Effector memory CD4-positive, alpha-beta T cell (primary cell): ENCODE measurements at regions not wholly inside any gene's neighbourhood (a gene's known extent, or its start where the extent isn't known, plus 50 kb on each side); places are given as distances from the start of the nearest gene placed in this dataset.

Experiments
- DNase-seq, 3 donors: peaks; one replicate each; pipeline ENCODE4 v3.0.0-alpha.2; 2020
- H3K27ac ChIP-seq: 2 replicates; pipeline ENCODE4 v1.7.0; 2013; ENCODE audit warnings: mild to moderate bottlenecking, low read length, moderate library complexity; ENCODE audit not compliant: insufficient read depth, poor library complexity, severe bottlenecking
- H3K27me3 ChIP-seq: replicated peaks from 2 replicates; pipeline ENCODE4 v1.7.0; 2013; ENCODE audit warnings: mild to moderate bottlenecking, low read length; ENCODE audit not compliant: insufficient read depth, control insufficient read depth, poor library complexity, severe bottlenecking
- H3K36me3 ChIP-seq: 2 replicates; pipeline ENCODE4 v1.7.0; 2013; ENCODE audit warnings: mild to moderate bottlenecking, low read length, moderate library complexity; ENCODE audit not compliant: control insufficient read depth, insufficient read depth
- H3K4me1 ChIP-seq: 2 replicates; pipeline ENCODE4 v1.7.0; 2013; ENCODE audit warnings: low read length, mild to moderate bottlenecking; ENCODE audit not compliant: control insufficient read depth, insufficient read depth, poor library complexity, severe bottlenecking
- H3K4me3 ChIP-seq: 2 replicates; pipeline ENCODE4 v1.7.0; 2013; ENCODE audit warnings: low read length, low read depth, mild to moderate bottlenecking; ENCODE audit not compliant: insufficient read depth, poor library complexity, severe bottlenecking
- H3K9me3 ChIP-seq: 2 replicates; pipeline ENCODE4 v1.7.0; 2013; ENCODE audit warnings: mild to moderate bottlenecking, low read length, moderate library complexity; ENCODE audit not compliant: control insufficient read depth

DNA sequence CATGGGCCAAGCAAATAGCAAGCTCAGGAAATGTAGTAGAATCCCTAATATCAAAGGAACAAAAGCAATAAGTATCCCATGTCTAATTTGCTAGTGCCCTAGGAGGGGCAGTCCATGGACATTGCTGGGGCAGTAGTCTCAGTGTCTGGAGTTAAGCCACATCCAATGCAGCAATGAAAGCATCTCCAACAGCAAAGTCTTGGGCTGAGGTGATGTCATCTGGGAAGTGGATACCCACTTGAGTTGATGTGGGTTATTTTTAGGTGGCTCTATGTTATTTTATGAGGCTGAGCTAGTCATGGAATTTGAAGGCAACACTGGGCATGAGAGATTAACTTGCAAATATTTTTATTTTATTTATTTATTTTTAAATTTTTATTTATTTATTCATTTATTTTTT is 540.0 kb downstream of the ETV1 start:
- H3K27ac ChIP-seq: no peak overlapping the region

DNA sequence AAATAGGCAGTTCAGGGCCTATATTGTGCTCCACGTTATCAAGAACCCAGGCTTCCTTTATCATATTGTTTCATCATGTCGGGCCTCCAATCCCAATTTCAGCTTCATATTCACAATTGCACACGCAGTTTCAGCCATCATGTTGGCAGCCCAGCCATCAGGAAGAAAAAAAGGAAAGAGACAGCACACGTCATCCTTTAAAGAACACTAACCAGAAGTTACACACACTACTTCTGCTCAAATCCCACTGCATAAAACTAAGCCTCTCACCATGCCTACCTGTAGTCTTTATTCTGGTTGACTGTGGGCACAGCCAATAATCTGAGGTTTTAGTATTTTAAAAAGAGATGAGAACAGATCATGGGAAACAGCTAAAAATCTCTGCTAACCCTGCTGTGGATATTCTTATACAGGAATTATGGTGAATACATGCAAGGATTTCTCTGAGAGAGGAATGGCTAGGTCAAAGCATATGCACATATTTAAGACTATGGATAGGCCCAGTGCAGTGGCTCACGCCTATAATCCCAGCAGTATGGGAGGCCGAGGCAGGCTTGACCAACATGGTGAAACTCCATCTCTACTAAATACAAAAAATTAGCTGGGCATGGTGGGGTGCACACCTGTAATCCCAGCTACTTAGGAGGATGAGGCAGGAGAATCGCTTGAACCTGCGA is 534.4 kb downstream of the ETV1 start:
- Histone ChIP-seq H3K9me3 (no peaks in the 10 kb centered on the region), H3K4me1 (no peaks in the 10 kb centered on the region), H3K36me3 (no peaks in the 10 kb centered on the region), H3K27ac (no peak overlapping the region), H3K4me3 (no peak overlapping the region), H3K27me3 (no peaks in the 10 kb centered on the region)
- no peak for DNase-seq

More for the DNA sequence above, 540.0 kb downstream of the ETV1 start:
- no peak for DNase-seq
- Histone ChIP-seq H3K36me3 (no peaks in the 10 kb centered on the region), H3K9me3 (no peaks in the 10 kb centered on the region), H3K27me3 (no peaks in the 10 kb centered on the region), H3K4me3 (no peak overlapping the region), H3K4me1 (no peaks in the 10 kb centered on the region)

DNA sequence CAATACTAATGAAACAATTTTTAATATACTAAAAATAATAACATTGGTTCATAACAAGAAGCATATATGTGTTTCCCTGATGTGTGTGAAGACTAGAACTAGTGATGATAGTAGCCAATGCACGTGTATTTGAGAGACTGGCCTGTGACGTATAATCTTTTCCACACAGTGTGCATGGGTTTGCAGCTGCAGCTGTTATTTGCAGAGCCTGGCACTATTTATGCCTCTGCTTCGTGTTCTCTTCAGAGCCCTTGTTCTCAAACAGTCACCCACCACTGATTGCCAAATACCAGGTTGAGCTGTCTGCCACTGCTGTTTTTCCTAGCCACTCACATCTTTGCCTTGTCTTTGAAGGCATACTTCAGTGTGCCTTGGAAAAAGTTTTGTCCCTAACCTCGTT is 531.7 kb downstream of the ETV1 start:
- DNase-seq: no peak
- no peaks in the 10 kb centered on the region for H3K36me3 ChIP-seq
- H3K27ac ChIP-seq: no peak overlapping the region
- no peaks in the 10 kb centered on the region for H3K9me3 ChIP-seq
- H3K27me3 ChIP-seq: no peaks in the 10 kb centered on the region
- H3K4me1 ChIP-seq: no peaks in the 10 kb centered on the region
- no peak overlapping the region for H3K4me3 ChIP-seq

DNA sequence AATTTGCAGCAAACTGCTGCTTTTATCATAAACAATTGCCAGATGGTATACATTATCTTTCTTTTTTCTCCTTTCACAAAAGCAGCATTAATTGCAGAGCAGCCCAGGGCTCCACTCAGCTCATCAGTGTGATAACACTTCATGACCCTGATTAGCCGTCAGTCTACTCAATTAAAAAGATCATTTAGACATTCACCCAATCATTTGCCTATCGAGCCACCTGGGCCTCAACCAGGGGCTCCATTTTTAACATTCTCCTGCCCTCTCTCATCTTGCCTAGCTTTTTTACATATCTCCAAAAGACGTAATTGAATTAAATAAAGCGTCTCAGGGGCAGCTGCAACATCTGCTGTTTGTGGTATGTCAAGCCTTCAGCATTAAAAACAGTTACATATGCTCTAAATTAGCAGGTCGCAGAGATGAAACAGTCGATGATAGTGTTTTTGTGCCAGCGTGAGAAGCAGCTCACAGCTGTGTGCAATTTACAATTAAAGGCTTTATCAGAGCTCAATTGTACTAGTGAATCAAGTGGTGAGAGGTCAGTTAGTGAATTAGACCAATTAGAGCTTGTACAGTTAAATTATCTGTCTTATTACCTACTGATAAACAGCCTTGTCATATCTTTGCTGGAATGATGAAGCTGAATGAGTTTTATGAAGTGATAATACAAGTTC is 522.5 kb downstream of the ETV1 start:
- no peaks in the 10 kb centered on the region for H3K27me3 ChIP-seq
- no peaks in the 10 kb centered on the region for H3K9me3 ChIP-seq
- H3K4me1 ChIP-seq: no peaks in the 10 kb centered on the region
- H3K27ac ChIP-seq: no peak overlapping the region
- no peaks in the 10 kb centered on the region for H3K36me3 ChIP-seq
- no peak for DNase-seq
- H3K4me3 ChIP-seq: no peak overlapping the region

DNA sequence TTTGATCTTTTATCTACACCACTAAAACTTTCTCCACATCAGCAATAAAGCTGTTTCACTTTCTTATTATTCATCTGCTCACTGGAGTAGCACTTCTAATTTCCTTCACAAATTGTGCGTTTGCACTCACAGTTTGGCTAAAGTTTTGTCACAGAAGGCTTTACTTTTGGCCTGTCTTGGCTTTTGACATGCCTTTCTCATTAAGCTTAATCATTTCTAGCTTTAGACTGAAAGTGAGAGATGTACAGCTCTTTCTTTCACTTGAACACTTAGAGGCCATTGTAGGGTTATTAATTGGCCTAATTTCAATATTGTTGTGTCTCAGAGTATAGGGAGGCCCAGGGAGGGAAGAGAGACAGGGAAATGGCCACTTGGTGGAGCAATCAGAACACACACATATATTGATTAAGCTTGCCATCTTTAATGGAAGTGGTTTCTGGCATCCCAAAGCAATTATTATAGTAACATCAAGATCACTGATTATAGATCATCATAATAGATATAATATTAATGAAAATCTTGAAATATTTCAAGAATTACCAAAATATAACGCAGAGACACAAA is 512.5 kb downstream of the ETV1 start:
- no peak overlapping the region for H3K4me3 ChIP-seq
- no peak overlapping the region for H3K27ac ChIP-seq
- no peaks in the 10 kb centered on the region for H3K9me3 ChIP-seq
- no peaks in the 10 kb centered on the region for H3K27me3 ChIP-seq
- DNase-seq: no peak
- no peaks in the 10 kb centered on the region for H3K4me1 ChIP-seq
- no peaks in the 10 kb centered on the region for H3K36me3 ChIP-seq

- H3K27me3 ChIP-seq: no peaks in the 10 kb centered on the region
- no peak overlapping the region for H3K4me3 ChIP-seq
- H3K36me3 ChIP-seq: no peaks in the 10 kb centered on the region
- no peak for DNase-seq
- no peaks in the 10 kb centered on the region for H3K4me1 ChIP-seq
- H3K9me3 ChIP-seq: no peaks in the 10 kb centered on the region
- no peak overlapping the region for H3K27ac ChIP-seq
Observed at GRCh38 chr7:13489386-13489785, 500.1 kb downstream of the ETV1 start.

DNA sequence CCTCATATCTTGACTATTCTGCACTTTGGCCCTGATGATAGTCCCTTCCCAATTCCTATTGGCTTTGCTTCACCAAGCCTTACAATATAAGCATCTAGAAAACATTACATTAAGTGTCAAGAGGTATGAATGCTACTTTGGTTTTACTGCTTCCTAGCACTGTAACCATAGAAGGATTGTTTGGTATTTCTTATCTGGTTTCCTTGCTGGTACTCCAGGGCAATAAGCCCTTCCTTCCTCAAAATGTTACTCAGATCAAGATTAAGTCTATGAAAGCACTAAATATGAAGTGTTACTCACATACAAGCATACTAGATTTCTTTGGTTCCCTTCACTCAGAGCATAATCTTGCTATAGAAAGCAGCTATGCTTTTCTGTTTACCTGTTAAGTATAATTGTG is 492.5 kb downstream of the ETV1 start:
- no peak for DNase-seq
- Histone ChIP-seq H3K27me3 (no peaks in the 10 kb centered on the region), H3K4me3 (no peak overlapping the region), H3K4me1 (no peaks in the 10 kb centered on the region), H3K36me3 (no peaks in the 10 kb centered on the region), H3K9me3 (no peaks in the 10 kb centered on the region), H3K27ac (no peak overlapping the region)

- no peak for DNase-seq
- H3K4me1 ChIP-seq: no peaks in the 10 kb centered on the region
- no peaks in the 10 kb centered on the region for H3K36me3 ChIP-seq
- no peaks in the 10 kb centered on the region for H3K9me3 ChIP-seq
- H3K27me3 ChIP-seq: no peaks in the 10 kb centered on the region
- no peak overlapping the region for H3K4me3 ChIP-seq
- no peak overlapping the region for H3K27ac ChIP-seq
Observed at GRCh38 chr7:13508586-13508985, 480.9 kb downstream of the ETV1 start.

DNA sequence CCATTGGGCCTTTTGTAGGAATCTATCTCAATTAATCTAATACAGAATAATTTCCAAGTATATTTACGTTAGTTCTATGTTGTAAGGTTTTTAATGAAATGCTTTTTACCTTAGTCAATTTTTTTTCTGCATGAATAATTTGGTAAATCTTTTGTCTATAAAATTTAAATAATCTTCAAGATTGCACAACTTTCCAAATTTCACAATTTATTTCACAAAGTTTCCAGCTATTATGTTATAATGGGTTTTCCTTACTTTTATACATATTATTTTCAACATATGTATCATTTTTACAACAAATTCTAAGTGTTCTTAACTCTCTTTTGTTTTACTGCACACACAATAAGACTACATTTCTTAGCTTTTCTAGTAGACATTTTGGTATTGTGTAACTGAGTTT is 470.7 kb downstream of the ETV1 start:
- H3K27me3 ChIP-seq: no peaks in the 10 kb centered on the region
- H3K4me1 ChIP-seq: no peaks in the 10 kb centered on the region
- H3K4me3 ChIP-seq: no peak overlapping the region
- no peaks in the 10 kb centered on the region for H3K9me3 ChIP-seq
- no peak for DNase-seq
- no peaks in the 10 kb centered on the region for H3K36me3 ChIP-seq
- no peak overlapping the region for H3K27ac ChIP-seq

DNA sequence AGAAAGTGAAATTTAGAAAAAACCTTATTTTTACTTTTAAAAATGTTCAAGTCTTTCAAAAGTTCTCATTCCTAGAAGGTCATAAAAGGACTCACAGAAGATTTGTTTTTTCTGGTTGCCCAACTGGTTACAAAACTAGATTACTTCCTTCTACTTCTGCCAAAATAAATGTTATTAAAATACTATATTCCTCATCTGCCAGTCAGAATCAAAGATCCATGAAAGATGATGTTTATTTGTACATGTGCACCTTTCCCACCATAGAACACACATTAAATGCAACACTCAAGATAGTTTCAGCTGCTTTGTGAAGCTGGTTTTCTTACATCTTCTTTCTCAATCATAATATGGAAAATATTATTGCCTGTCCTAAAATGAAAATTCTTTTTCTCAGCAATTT is 465.4 kb downstream of the ETV1 start:
- H3K4me1 ChIP-seq: no peaks in the 10 kb centered on the region
- H3K4me3 ChIP-seq: no peak overlapping the region
- no peak for DNase-seq
- no peak overlapping the region for H3K27ac ChIP-seq
- no peaks in the 10 kb centered on the region for H3K27me3 ChIP-seq
- H3K9me3 ChIP-seq: no peaks in the 10 kb centered on the region
- H3K36me3 ChIP-seq: no peaks in the 10 kb centered on the region
